IPS-15b (cell line): ENCODE measurements at regions not wholly inside any gene's neighbourhood (a gene's known extent, or its start where the extent isn't known, plus 50 kb on each side); places are given as distances from the start of the nearest gene placed in this dataset.
"Not testable (repeated sequence)": the region's sequence is repeated elsewhere in the genome, so short reads cannot be mapped to it uniquely, and the experiment has no call there.

Experiments used
- H3K27me3 ChIP-seq: one replicate; pipeline ENCODE4 v1.6.1; 2013; ENCODE audit warnings: low read length; ENCODE audit not compliant: control insufficient read depth, insufficient read depth
- H3K36me3 ChIP-seq: one replicate; pipeline ENCODE4 v1.6.1; 2013; ENCODE audit warnings: low read length; ENCODE audit not compliant: control insufficient read depth, insufficient read depth
- H3K4me1 ChIP-seq: one replicate; pipeline ENCODE4 v1.6.1; 2013; ENCODE audit warnings: mild to moderate bottlenecking, low read length; ENCODE audit not compliant: control insufficient read depth, insufficient read depth
- H3K4me3 ChIP-seq: one replicate; pipeline ENCODE4 v1.5.1; 2013; ENCODE audit warnings: low read depth, low read length
- H3K9ac ChIP-seq: one replicate; pipeline ENCODE4 v1.6.1; 2013; ENCODE audit warnings: low read depth, mild to moderate bottlenecking, low read length
- H3K9me3 ChIP-seq: one replicate; pipeline ENCODE4 v1.6.1; 2013; ENCODE audit warnings: mild to moderate bottlenecking, low read length; ENCODE audit not compliant: control insufficient read depth, insufficient read depth

- not testable (repeated sequence) for H3K9me3 ChIP-seq, H3K4me1 ChIP-seq, H3K27me3 ChIP-seq, H3K9ac ChIP-seq, H3K36me3 ChIP-seq, H3K4me3 ChIP-seq
Measured at GRCh38 chr14:70238635-70239034, 49.9 kb upstream of the SLC8A3 start.
